ENCODE measurements at regions not wholly inside any gene's neighbourhood (a gene's known extent, or its start where the extent isn't known, plus 50 kb on each side); places are given as distances from the start of the nearest gene placed in this dataset.

DNA sequence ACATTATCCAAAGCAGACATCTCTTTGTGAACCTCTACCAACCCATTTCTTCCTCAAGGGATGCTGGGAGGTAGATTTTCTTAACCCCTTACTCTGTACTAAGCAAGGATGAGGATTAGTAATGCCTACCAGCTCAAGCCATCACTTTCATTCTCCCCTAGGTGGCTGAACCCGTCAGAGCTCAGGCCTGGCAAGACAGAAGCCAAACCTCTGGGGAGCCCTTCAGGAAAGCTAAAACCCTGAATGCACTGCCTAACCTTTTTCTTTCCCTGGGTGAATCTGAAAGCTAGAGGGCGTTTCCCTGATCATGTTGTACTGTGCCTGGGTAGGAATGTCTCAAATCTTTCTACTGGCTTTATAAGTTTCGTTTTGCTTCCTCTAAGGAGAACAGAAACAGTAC lies 617.3 kb downstream of the RPL10L start:
- TF ChIP-seq, protein P1, sequence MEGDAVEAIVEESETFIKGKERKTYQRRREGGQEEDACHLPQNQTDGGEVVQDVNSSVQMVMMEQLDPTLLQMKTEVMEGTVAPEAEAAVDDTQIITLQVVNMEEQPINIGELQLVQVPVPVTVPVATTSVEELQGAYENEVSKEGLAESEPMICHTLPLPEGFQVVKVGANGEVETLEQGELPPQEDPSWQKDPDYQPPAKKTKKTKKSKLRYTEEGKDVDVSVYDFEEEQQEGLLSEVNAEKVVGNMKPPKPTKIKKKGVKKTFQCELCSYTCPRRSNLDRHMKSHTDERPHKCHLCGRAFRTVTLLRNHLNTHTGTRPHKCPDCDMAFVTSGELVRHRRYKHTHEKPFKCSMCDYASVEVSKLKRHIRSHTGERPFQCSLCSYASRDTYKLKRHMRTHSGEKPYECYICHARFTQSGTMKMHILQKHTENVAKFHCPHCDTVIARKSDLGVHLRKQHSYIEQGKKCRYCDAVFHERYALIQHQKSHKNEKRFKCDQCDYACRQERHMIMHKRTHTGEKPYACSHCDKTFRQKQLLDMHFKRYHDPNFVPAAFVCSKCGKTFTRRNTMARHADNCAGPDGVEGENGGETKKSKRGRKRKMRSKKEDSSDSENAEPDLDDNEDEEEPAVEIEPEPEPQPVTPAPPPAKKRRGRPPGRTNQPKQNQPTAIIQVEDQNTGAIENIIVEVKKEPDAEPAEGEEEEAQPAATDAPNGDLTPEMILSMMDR (conservative IDR thresholded peaks at IDR 0.05), result no peak
- TF ChIP-seq ZFX (IDR thresholded peaks at IDR 0.05), result no peak

All from C4-2B (cell line).